SK-N-MC (cell line): ENCODE measurements at regions not wholly inside any gene's neighbourhood (a gene's known extent, or its start where the extent isn't known, plus 50 kb on each side); places are given as distances from the start of the nearest gene placed in this dataset.

Source experiments
- EZH2 ChIP-seq: fragments of 200-600 bp; sonication (generic); IDR thresholded peaks from one replicate; pipeline ENCODE4 v1.6.1; 2017; ENCODE audit warnings: antibody characterized with exemption
- FOXP2 ChIP-seq: optimal IDR thresholded peaks from 2 replicates; pipeline ENCODE3; 2011; ENCODE audit warnings: mild to moderate bottlenecking, moderate library complexity; ENCODE audit not compliant: insufficient read depth; ENCODE audit errors: extremely low read length, control extremely low read depth
- POLR2AphosphoS5 ChIP-seq: IDR thresholded peaks from 2 replicates; pipeline ENCODE4 v1.6.1; 2012; ENCODE audit warnings: mild to moderate bottlenecking, low read depth, low read length, borderline replicate concordance

- TF ChIP-seq POLR2AphosphoS5 (no peak), EZH2 (no peak), FOXP2 (no peak)
Measured at GRCh38 chr5:103427326-103427725, 135.3 kb downstream of the NUDT12 start.
